ENCODE measurements at regions not wholly inside any gene's neighbourhood (a gene's known extent, or its start where the extent isn't known, plus 50 kb on each side); places are given as distances from the start of the nearest gene placed in this dataset.

GRCh38 chr10:36354633-36355032, 712.5 kb upstream of the FZD8 start:
- DNase-seq, result no peak

- no peak for DNase-seq
Observed at GRCh38 chr10:36351159-36351558, 709.1 kb upstream of the FZD8 start.

GRCh38 chr10:36349445-36350078, 707.5 kb upstream of the FZD8 start:
- DNase-seq, result no peak

- DNase-seq, result no peak
Observed at GRCh38 chr10:36345807-36346206, 703.7 kb upstream of the FZD8 start.

- no peak for DNase-seq
Observed at GRCh38 chr10:36345175-36345533, 703.1 kb upstream of the FZD8 start.

GRCh38 chr10:36344240-36345174, 702.4 kb upstream of the FZD8 start:
- no peak for DNase-seq

GRCh38 chr10:36342781-36343180, 700.7 kb upstream of the FZD8 start:
- DNase-seq, result no peak

GRCh38 chr10:36341471-36341870, 699.4 kb upstream of the FZD8 start:
- no peak for DNase-seq

- DNase-seq, result no peak
Observed at GRCh38 chr10:36336315-36336714, 694.2 kb upstream of the FZD8 start.

GRCh38 chr10:36333446-36333845, 691.4 kb upstream of the FZD8 start:
- DNase-seq, result no peak

- no peak for DNase-seq
Observed at GRCh38 chr10:36332926-36333325, 690.8 kb upstream of the FZD8 start.

- DNase-seq, result no peak
Observed at GRCh38 chr10:36331121-36331520, 689.0 kb upstream of the FZD8 start.

- DNase-seq, result no peak
Observed at GRCh38 chr10:36325815-36326214, 683.7 kb upstream of the FZD8 start.

GRCh38 chr10:36324831-36325230, 682.7 kb upstream of the FZD8 start:
- no peak for DNase-seq

- no peak for DNase-seq
Observed at GRCh38 chr10:36313142-36313541, 671.0 kb upstream of the FZD8 start.

GRCh38 chr10:36303896-36304295, 661.8 kb upstream of the FZD8 start:
- no peak for DNase-seq

GRCh38 chr10:36302086-36302485, 660.0 kb upstream of the FZD8 start:
- no peak for DNase-seq

- no peak for DNase-seq
Observed at GRCh38 chr10:36301539-36301938, 659.4 kb upstream of the FZD8 start.

GRCh38 chr10:36301139-36301538, 659.0 kb upstream of the FZD8 start:
- no peak for DNase-seq

- no peak for DNase-seq
Observed at GRCh38 chr10:36283827-36284226, 641.7 kb upstream of the FZD8 start.

- no peak for DNase-seq
Observed at GRCh38 chr10:36281831-36282331, 639.8 kb upstream of the FZD8 start.

GRCh38 chr10:36280890-36281499, 638.9 kb upstream of the FZD8 start:
- no peak for DNase-seq

- no peak for DNase-seq
Observed at GRCh38 chr10:36280321-36280741, 638.2 kb upstream of the FZD8 start.

- DNase-seq, result no peak
Observed at GRCh38 chr10:36278176-36278575, 636.1 kb upstream of the FZD8 start.
